Natural killer cell (primary cell): ENCODE measurements at regions not wholly inside any gene's neighbourhood (a gene's known extent, or its start where the extent isn't known, plus 50 kb on each side); places are given as distances from the start of the nearest gene placed in this dataset.

Source experiments
- ATAC-seq, 3 donors: fragments of 150-1000 bp in 2 of 3; fragments of 200-7000 bp in 1 of 3; cut with Tn5 transposase; 1 replicate in 1 of 3; 2 replicates in 2 of 3; pipeline ENCODE4 v1.10.0; 2021; ENCODE audit warnings: mild to moderate bottlenecking in 2 of 3, moderate library complexity in 2 of 3
- DNase-seq, 2 donors: peaks; one replicate each; pipeline versions ENCODE4 v3.0.0 to v3.0.0-alpha.2; 2013 to 2021; ENCODE audit warnings: mixed read lengths in 1 of 2
- H3K27ac ChIP-seq: one replicate; pipeline ENCODE4 v1.5.1; 2013; ENCODE audit warnings: mild to moderate bottlenecking, low read length
- H3K27me3 ChIP-seq: one replicate; pipeline ENCODE4 v1.6.1; 2013; ENCODE audit warnings: low read length; ENCODE audit not compliant: control insufficient read depth, insufficient read depth
- H3K36me3 ChIP-seq: one replicate; pipeline ENCODE4 v1.6.1; 2013; ENCODE audit warnings: low read length; ENCODE audit not compliant: control insufficient read depth, insufficient read depth
- H3K4me1 ChIP-seq: one replicate; pipeline ENCODE4 v1.6.1; 2013; ENCODE audit warnings: low read length; ENCODE audit not compliant: control insufficient read depth, insufficient read depth
- H3K4me3 ChIP-seq: one replicate; pipeline ENCODE4 v1.5.1; 2013; ENCODE audit warnings: low read length
- H3K9me3 ChIP-seq: one replicate; pipeline ENCODE4 v1.6.1; 2013; ENCODE audit warnings: low read length; ENCODE audit not compliant: control insufficient read depth, insufficient read depth
- H3K27ac Mint-ChIP-seq, 2 donors: one replicate each; pipeline ENCODE4 v1.8.0; 2022; ENCODE audit warnings: mild to moderate bottlenecking in 2 of 2, mixed read lengths in 2 of 2, moderate library complexity in 1 of 2
- H3K27me3 Mint-ChIP-seq, 2 donors: one replicate each; pipeline ENCODE4 v1.8.0; 2022; ENCODE audit warnings: low read depth in 2 of 2, mixed read lengths in 2 of 2
- H3K36me3 Mint-ChIP-seq: one replicate; pipeline ENCODE4 v1.8.0; 2022; ENCODE audit warnings: mixed read lengths
- H3K4me1 Mint-ChIP-seq, 2 donors: one replicate each; pipeline ENCODE4 v1.8.0; 2022; ENCODE audit warnings: mixed read lengths in 2 of 2
- H3K4me3 Mint-ChIP-seq: one replicate; pipeline ENCODE4 v1.8.0; 2022; ENCODE audit warnings: mild to moderate bottlenecking, moderate library complexity, mixed read lengths
- H3K9me3 Mint-ChIP-seq, 2 donors: one replicate each; pipeline ENCODE4 v1.8.0; 2022; ENCODE audit warnings: mixed read lengths in 2 of 2
- CTCF ChIP-seq: fragments of 200-600 bp; IDR thresholded peaks from one replicate; pipeline ENCODE4 v1.8.0; 2022; ENCODE audit warnings: antibody characterized with exemption
- WGBS: methylation state at CpG from one replicate; pipeline ENCODE4 v1.1.7; 2013; ENCODE audit warnings: missing lambda C conversion rate; ENCODE audit not compliant: insufficient coverage; 5-methylcytosine and 5-hydroxymethylcytosine counted together
- intact Hi-C: fragments of 100-400 bp; cut with micrococcal nuclease; formaldehyde crosslinking; loops from one replicate; pipeline ENCODE4 v1.14.2; 2022

- Mint-ChIP-seq H3K4me3 (no peak overlapping the region), H3K27me3 (no peaks in the 10 kb centered on the region), H3K27ac (no peak overlapping the region), H3K36me3 (no peaks in the 10 kb centered on the region), H3K4me1 (peaks cover 61 to 64% of the 10 kb centered on the region in 2 donors), H3K9me3 (no peaks in the 10 kb centered on the region)
- Histone ChIP-seq H3K4me3 (no peak overlapping the region), H3K9me3 (no peaks in the 10 kb centered on the region), H3K4me1 (peaks cover 10% of the 10 kb centered on the region), H3K27ac (no peak overlapping the region), H3K27me3 (no peaks in the 10 kb centered on the region), H3K36me3 (no peaks in the 10 kb centered on the region)
- ATAC-seq (no peak), DNase-seq (no peak)
- WGBS, result 100% methylated on average over 1 of the region's 2 CpGs
- no peak for TF ChIP-seq CTCF
- intact Hi-C loops, result no loop called here
These were observed 266.9 kb upstream of the KLF14 start for GRCh38 chr7:131000873-131001272.

- Histone ChIP-seq H3K27me3 (no peaks in the 10 kb centered on the region), H3K27ac (no peak overlapping the region), H3K36me3 (no peaks in the 10 kb centered on the region), H3K4me3 (no peak overlapping the region), H3K9me3 (no peaks in the 10 kb centered on the region), H3K4me1 (peaks cover 8% of the 10 kb centered on the region)
- H3K27ac Mint-ChIP-seq, result peak overlapping the region in 1 of 2 donors; percentile 52
- DNase-seq (no peak), ATAC-seq (peak in 1 of 3 donors; percentile 19)
- no peak for TF ChIP-seq CTCF
- H3K4me3 Mint-ChIP-seq, result no peak overlapping the region
- no peaks in the 10 kb centered on the region for H3K9me3 Mint-ChIP-seq
- no peaks in the 10 kb centered on the region for H3K27me3 Mint-ChIP-seq
- intact Hi-C loops, result no loop called here
- H3K4me1 Mint-ChIP-seq, result peaks cover 53 to 58% of the 10 kb centered on the region in 2 donors
- no CpG with 5 or more reads among the region's 1 CpG for WGBS
- no peaks in the 10 kb centered on the region for H3K36me3 Mint-ChIP-seq
These were observed 268.6 kb upstream of the KLF14 start for GRCh38 chr7:131002600-131002999.

GRCh38 chr7:131003634-131004033 is 269.6 kb upstream of the KLF14 start:
- intact Hi-C loops, result no loop called here
- WGBS, result 100% methylated on average over 4 of the region's 4 CpGs
- H3K36me3 ChIP-seq, result no peaks in the 10 kb centered on the region
- DNase-seq, result no peak
- no peak overlapping the region for H3K27ac ChIP-seq
- no peak for ATAC-seq
- H3K4me3 Mint-ChIP-seq, result no peak overlapping the region
- TF ChIP-seq CTCF, result no peak
- no peaks in the 10 kb centered on the region for H3K9me3 Mint-ChIP-seq
- H3K27me3 Mint-ChIP-seq, result no peaks in the 10 kb centered on the region
- no peaks in the 10 kb centered on the region for H3K27me3 ChIP-seq
- no peak overlapping the region for H3K4me3 ChIP-seq
- peaks cover 14% of the 10 kb centered on the region for H3K4me1 ChIP-seq
- H3K36me3 Mint-ChIP-seq, result no peaks in the 10 kb centered on the region
- no peaks in the 10 kb centered on the region for H3K9me3 ChIP-seq
- H3K27ac Mint-ChIP-seq, result peak overlapping the region; percentile 51 to 52
- H3K4me1 Mint-ChIP-seq, result peaks cover 49 to 61% of the 10 kb centered on the region in 2 donors

- ATAC-seq, result peak in 1 of 3 donors; percentile 48
- TF ChIP-seq CTCF, result no peak
- no peak for DNase-seq
- Histone ChIP-seq H3K4me1 (peaks cover 10% of the 10 kb centered on the region), H3K9me3 (no peaks in the 10 kb centered on the region), H3K4me3 (no peak overlapping the region), H3K27me3 (no peaks in the 10 kb centered on the region), H3K36me3 (no peaks in the 10 kb centered on the region), H3K27ac (no peak overlapping the region)
- Mint-ChIP-seq H3K36me3 (no peaks in the 10 kb centered on the region), H3K9me3 (no peaks in the 10 kb centered on the region), H3K27ac (peak overlapping the region; percentile 10 to 51), H3K4me3 (peak overlapping the region; percentile 35), H3K4me1 (peaks cover 44 to 61% of the 10 kb centered on the region in 2 donors), H3K27me3 (no peaks in the 10 kb centered on the region)
- intact Hi-C loops, result no loop called here
- WGBS, result 0% methylated on average over 1 of the region's 1 CpG
These were observed 270.4 kb upstream of the KLF14 start for GRCh38 chr7:131004371-131004770.
